ENCODE measurements at regions not wholly inside any gene's neighbourhood (a gene's known extent, or its start where the extent isn't known, plus 50 kb on each side); places are given as distances from the start of the nearest gene placed in this dataset.

- Histone ChIP-seq H3K79me1 (ENCODE audit: low read depth, low read length) (no peaks in the 10 kb centered on the region), H4K20me1 (replicated peaks in 1 of 2; ENCODE audit: control insufficient read depth in 1 of 2, insufficient read depth in 2 of 2, low read length in 2 of 2) (no peaks in the 10 kb centered on the region), H3K27ac (ENCODE audit: low read depth, low read length) (no peak overlapping the region), H2AK5ac (ENCODE audit: low read depth, low read length) (no peak overlapping the region), H2BK12ac (ENCODE audit: low read depth, low read length) (no peak overlapping the region), H4K91ac (replicated peaks; ENCODE audit: insufficient read length, low read length) (no peak overlapping the region), H4K5ac (ENCODE audit: insufficient read length, low read depth, low read length) (no peak overlapping the region), H3K9ac (replicated peaks in 1 of 4; ENCODE audit: extremely low read depth in 1 of 4, low read depth in 3 of 4, low read length in 3 of 4) (no peak overlapping the region), H3K18ac (ENCODE audit: extremely low read depth, low read length) (no peak overlapping the region), H3K14ac (ENCODE audit: insufficient read length) (no peak overlapping the region), H3K79me2 (ENCODE audit: control insufficient read depth in 1 of 2, insufficient read depth in 2 of 2, low read length in 2 of 2) (no peaks in the 10 kb centered on the region), H4K8ac (ENCODE audit: extremely low read depth, insufficient read depth, low read length) (no peak overlapping the region), H2AFZ (ENCODE audit: low read length) (no peak overlapping the region), H2BK20ac (ENCODE audit: low read length) (no peak overlapping the region), H3K9me3 (ENCODE audit: insufficient read depth in 2 of 2, low read depth in 1 of 2, low read length in 1 of 2) (no peaks in the 10 kb centered on the region), H3K36me3 (ENCODE audit: control insufficient read depth in 2 of 4, insufficient read depth in 4 of 4, low read length in 3 of 4) (no peaks in the 10 kb centered on the region), H3K4me3 (ENCODE audit: extremely low read depth in 1 of 4, insufficient read depth in 2 of 4, low read depth in 3 of 4, low read length in 4 of 4) (no peak overlapping the region), H2BK15ac (ENCODE audit: low read length) (no peak overlapping the region), H3K23me2 (ENCODE audit: low read depth, low read length) (no peaks in the 10 kb centered on the region), H3K4me2 (ENCODE audit: insufficient read depth in 1 of 2, low read depth in 2 of 2, low read length in 2 of 2) (no peak overlapping the region), H3K4ac (replicated peaks; ENCODE audit: insufficient read length, low read depth, low read length) (no peak overlapping the region), H3K56ac (replicated peaks; ENCODE audit: insufficient read length, low read depth, low read length) (no peak overlapping the region), H3K27me3 (replicated peaks in 1 of 4; ENCODE audit: control insufficient read depth in 3 of 4, extremely low read depth in 1 of 4, insufficient read depth in 3 of 4, low read length in 3 of 4) (no peaks in the 10 kb centered on the region), H3K4me1 (replicated peaks in 1 of 4; ENCODE audit: control insufficient read depth in 3 of 4, insufficient read depth in 4 of 4, low read length in 3 of 4) (no peaks in the 10 kb centered on the region), H3K23ac (ENCODE audit: insufficient read length) (no peak overlapping the region), H2BK120ac (replicated peaks; ENCODE audit: low read depth, low read length) (no peak overlapping the region), H2BK5ac (ENCODE audit: low read depth, low read length) (no peak overlapping the region)
- ChIA-PET CTCF (ENCODE audit: partially characterized antibody) (interaction anchor here (0.6 to 1.6 kb wide), 4 partner anchors 9 to 225 kb away, joined by 3 to 8 read pairs (median 4); no protein-coding TSS in a partner anchor), POLR2A (ENCODE audit: partially characterized antibody) (no interaction called here)
- DNase-seq (ENCODE audit: low read depth in 1 of 2, low spot score in 2 of 2) (no peak), FAIRE-seq (no peak)
- WGBS, 2 experiments (ENCODE audit: extremely low coverage in 1 of 2, insufficient coverage in 1 of 2, insufficient read length in 1 of 2, insufficient replicate concordance in 2 of 2, low coverage in 1 of 2, low lambda C conversion rate in 2 of 2, missing lambda C conversion rate in 1 of 2): 84% methylated on average over 5 of the region's 5 CpGs; no CpG with 5 or more reads in 1 of the 2 experiments
- TF ChIP-seq TAF1 (IDR thresholded peaks at IDR 0.05; ENCODE audit: low read depth, low read length): no peak
- TF ChIP-seq BACH1 (IDR thresholded peaks at IDR 0.05; ENCODE audit: low read length): no peak
- no peak for TF ChIP-seq BRCA1 (IDR thresholded peaks at IDR 0.05; ENCODE audit: low read depth, low read length)
- no peak for TF ChIP-seq JUND (IDR thresholded peaks at IDR 0.05; ENCODE audit: low read length)
These were observed 74.4 kb upstream of the TANC1 start for GRCh38 chr2:158894078-158894477.
